ENCODE measurements at regions not wholly inside any gene's neighbourhood (a gene's known extent, or its start where the extent isn't known, plus 50 kb on each side); places are given as distances from the start of the nearest gene placed in this dataset.
A peak's percentile ranks its signal among the peaks of the same experiment; 100 is the strongest.

DNA sequence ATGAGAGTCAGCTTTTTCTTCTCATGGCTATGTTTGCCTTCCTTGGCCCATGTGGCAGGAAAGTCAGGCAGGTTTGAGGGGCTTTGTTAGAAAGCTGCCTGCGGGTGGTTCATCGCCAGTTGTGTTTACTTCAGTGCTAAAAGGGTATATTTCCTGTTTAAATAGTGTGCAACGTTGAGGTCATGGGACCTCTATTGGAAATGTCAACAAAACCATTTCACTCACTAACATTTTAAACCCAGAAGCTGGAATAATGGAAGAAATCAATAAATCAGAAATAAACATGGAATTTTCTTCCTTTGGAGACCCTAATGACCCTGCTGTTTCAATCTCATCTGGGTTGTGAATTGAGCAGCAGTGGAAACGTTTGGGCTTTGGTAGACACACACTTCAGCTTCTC is 185.8 kb downstream of the ANKRD50 start:
- H3K9me3 ChIP-seq (ENCODE audit: control insufficient read depth, insufficient read depth, low read depth, low read length), result no peaks in the 10 kb centered on the region
- H3K27ac ChIP-seq (ENCODE audit: insufficient read depth, low read length), result no peak overlapping the region
- no peaks in the 10 kb centered on the region for H3K4me1 ChIP-seq (ENCODE audit: control insufficient read depth, extremely low read depth, insufficient read depth, low read length)
- H3K9ac ChIP-seq (ENCODE audit: insufficient read depth, low read length), result no peak overlapping the region
- no peak overlapping the region for H2AFZ ChIP-seq (ENCODE audit: low read length)
- DNase-seq (ENCODE audit: low read depth in 2 of 2), result no peak
- H3K4me2 ChIP-seq (ENCODE audit: extremely low read depth, insufficient read depth, low read length), result no peak overlapping the region
- H4K20me1 ChIP-seq (ENCODE audit: control insufficient read depth, extremely low read depth, insufficient read depth, low read length), result no peaks in the 10 kb centered on the region
- H3K79me2 ChIP-seq (ENCODE audit: control insufficient read depth, insufficient read depth, low read length), result no peaks in the 10 kb centered on the region
- H3K27me3 ChIP-seq (ENCODE audit: control insufficient read depth, insufficient read depth, low read length), result no peaks in the 10 kb centered on the region
- no peak overlapping the region for H3K4me3 ChIP-seq (replicated peaks in 1 of 4; ENCODE audit: control extremely low read depth in 1 of 4, insufficient read depth in 1 of 4, low read depth in 3 of 4, low read length in 4 of 4)
- no peaks in the 10 kb centered on the region for H3K36me3 ChIP-seq (ENCODE audit: control insufficient read depth, insufficient read depth, low read length)
- TF ChIP-seq EZH2 (IDR thresholded peaks at IDR 0.05; ENCODE audit: low read length, missing control alignments), result no peak
- TF ChIP-seq, protein P1, sequence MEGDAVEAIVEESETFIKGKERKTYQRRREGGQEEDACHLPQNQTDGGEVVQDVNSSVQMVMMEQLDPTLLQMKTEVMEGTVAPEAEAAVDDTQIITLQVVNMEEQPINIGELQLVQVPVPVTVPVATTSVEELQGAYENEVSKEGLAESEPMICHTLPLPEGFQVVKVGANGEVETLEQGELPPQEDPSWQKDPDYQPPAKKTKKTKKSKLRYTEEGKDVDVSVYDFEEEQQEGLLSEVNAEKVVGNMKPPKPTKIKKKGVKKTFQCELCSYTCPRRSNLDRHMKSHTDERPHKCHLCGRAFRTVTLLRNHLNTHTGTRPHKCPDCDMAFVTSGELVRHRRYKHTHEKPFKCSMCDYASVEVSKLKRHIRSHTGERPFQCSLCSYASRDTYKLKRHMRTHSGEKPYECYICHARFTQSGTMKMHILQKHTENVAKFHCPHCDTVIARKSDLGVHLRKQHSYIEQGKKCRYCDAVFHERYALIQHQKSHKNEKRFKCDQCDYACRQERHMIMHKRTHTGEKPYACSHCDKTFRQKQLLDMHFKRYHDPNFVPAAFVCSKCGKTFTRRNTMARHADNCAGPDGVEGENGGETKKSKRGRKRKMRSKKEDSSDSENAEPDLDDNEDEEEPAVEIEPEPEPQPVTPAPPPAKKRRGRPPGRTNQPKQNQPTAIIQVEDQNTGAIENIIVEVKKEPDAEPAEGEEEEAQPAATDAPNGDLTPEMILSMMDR (conservative IDR thresholded peaks at IDR 0.05 in 1 of 2, IDR thresholded peaks at IDR 0.05 in 1 of 2; ENCODE audit: low read depth in 1 of 2, low read length in 2 of 2), result no peak

DNA sequence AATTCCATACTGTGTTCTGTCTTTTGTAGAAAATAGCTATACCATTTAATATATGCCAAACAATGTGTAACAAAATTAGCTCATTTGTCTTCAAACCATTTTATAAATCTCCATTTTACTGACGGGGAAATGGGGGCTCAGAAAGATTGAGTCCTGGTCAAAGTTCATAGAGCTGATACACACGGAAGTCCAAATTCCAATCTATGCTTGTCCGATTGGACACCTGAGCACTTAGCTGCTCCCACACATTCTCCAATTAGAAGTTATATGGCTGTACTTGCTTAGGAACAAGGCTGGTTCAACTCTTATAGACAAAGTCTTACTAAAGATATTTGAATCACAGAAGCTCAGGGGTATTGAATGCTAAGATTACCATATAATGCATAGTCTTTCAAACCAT is 185.2 kb downstream of the ANKRD50 start:
- no peak for DNase-seq (ENCODE audit: low read depth in 2 of 2)
- Histone ChIP-seq H3K4me1 (ENCODE audit: control insufficient read depth, extremely low read depth, insufficient read depth, low read length) (no peaks in the 10 kb centered on the region), H3K9me3 (ENCODE audit: control insufficient read depth, insufficient read depth, low read depth, low read length) (no peaks in the 10 kb centered on the region), H2AFZ (ENCODE audit: low read length) (no peak overlapping the region), H4K20me1 (ENCODE audit: control insufficient read depth, extremely low read depth, insufficient read depth, low read length) (no peaks in the 10 kb centered on the region), H3K27me3 (ENCODE audit: control insufficient read depth, insufficient read depth, low read length) (no peaks in the 10 kb centered on the region), H3K79me2 (ENCODE audit: control insufficient read depth, insufficient read depth, low read length) (no peaks in the 10 kb centered on the region), H3K27ac (ENCODE audit: insufficient read depth, low read length) (no peak overlapping the region), H3K4me2 (ENCODE audit: extremely low read depth, insufficient read depth, low read length) (no peak overlapping the region), H3K4me3 (replicated peaks in 1 of 4; ENCODE audit: control extremely low read depth in 1 of 4, insufficient read depth in 1 of 4, low read depth in 3 of 4, low read length in 4 of 4) (no peak overlapping the region), H3K9ac (ENCODE audit: insufficient read depth, low read length) (no peak overlapping the region), H3K36me3 (ENCODE audit: control insufficient read depth, insufficient read depth, low read length) (no peaks in the 10 kb centered on the region)
- TF ChIP-seq, protein P1 (conservative IDR thresholded peaks at IDR 0.05 in 1 of 2, IDR thresholded peaks at IDR 0.05 in 1 of 2; ENCODE audit: low read depth in 1 of 2, low read length in 2 of 2), result no peak
- TF ChIP-seq EZH2 (IDR thresholded peaks at IDR 0.05; ENCODE audit: low read length, missing control alignments), result no peak

DNA sequence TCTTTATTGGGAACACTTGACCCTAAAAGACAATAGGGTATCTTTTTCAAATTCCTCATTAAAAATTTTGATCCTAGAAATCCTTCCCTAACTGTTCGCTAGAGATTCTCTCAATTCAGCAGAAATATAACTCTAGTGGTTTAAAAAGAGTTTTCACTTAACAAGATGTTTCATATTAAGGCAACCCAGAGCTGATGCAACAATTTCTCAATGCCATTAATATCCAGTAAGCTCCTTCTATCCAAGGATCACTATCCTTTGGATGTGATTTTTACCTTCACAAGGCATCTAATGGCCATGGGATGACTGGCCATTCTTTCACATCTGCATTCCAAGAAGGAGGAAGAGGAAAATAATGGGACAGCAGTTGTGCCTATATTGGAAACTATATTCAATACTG is 183.4 kb downstream of the ANKRD50 start:
- no peaks in the 10 kb centered on the region for H3K9me3 ChIP-seq (ENCODE audit: control insufficient read depth, insufficient read depth, low read depth, low read length)
- peak in 1 of 2 donors; percentile 40 for DNase-seq (ENCODE audit: low read depth in 2 of 2)
- H4K20me1 ChIP-seq (ENCODE audit: control insufficient read depth, extremely low read depth, insufficient read depth, low read length), result no peaks in the 10 kb centered on the region
- no peaks in the 10 kb centered on the region for H3K79me2 ChIP-seq (ENCODE audit: control insufficient read depth, insufficient read depth, low read length)
- no peaks in the 10 kb centered on the region for H3K27me3 ChIP-seq (ENCODE audit: control insufficient read depth, insufficient read depth, low read length)
- TF ChIP-seq, protein P1 (conservative IDR thresholded peaks at IDR 0.05 in 1 of 2, IDR thresholded peaks at IDR 0.05 in 1 of 2; ENCODE audit: low read depth in 1 of 2, low read length in 2 of 2), result no peak
- no peak for TF ChIP-seq EZH2 (IDR thresholded peaks at IDR 0.05; ENCODE audit: low read length, missing control alignments)
- H3K36me3 ChIP-seq (ENCODE audit: control insufficient read depth, insufficient read depth, low read length), result no peaks in the 10 kb centered on the region
- no peak overlapping the region for H3K9ac ChIP-seq (ENCODE audit: insufficient read depth, low read length)
- H3K4me3 ChIP-seq (replicated peaks in 1 of 4; ENCODE audit: control extremely low read depth in 1 of 4, insufficient read depth in 1 of 4, low read depth in 3 of 4, low read length in 4 of 4), result no peak overlapping the region
- no peaks in the 10 kb centered on the region for H3K4me1 ChIP-seq (ENCODE audit: control insufficient read depth, extremely low read depth, insufficient read depth, low read length)
- H3K4me2 ChIP-seq (ENCODE audit: extremely low read depth, insufficient read depth, low read length), result no peak overlapping the region
- H2AFZ ChIP-seq (ENCODE audit: low read length), result no peak overlapping the region
- H3K27ac ChIP-seq (ENCODE audit: insufficient read depth, low read length), result no peak overlapping the region

Data from fibroblast of lung (primary cell).